Activated CD8-positive, alpha-beta T cell treated with anti-CD3 and anti-CD28 coated beads, Interleukin-2, amount 10 ng/mL, durations not matched to agents 7 days and 5 days (primary cell): ENCODE measurements at regions not wholly inside any gene's neighbourhood (a gene's known extent, or its start where the extent isn't known, plus 50 kb on each side); places are given as distances from the start of the nearest gene placed in this dataset.
"Not testable (repeated sequence)": the region's sequence is repeated elsewhere in the genome, so short reads cannot be mapped to it uniquely, and the experiment has no call there.

Experiments
- ATAC-seq: fragments of 150-1000 bp; cut with Tn5 transposase; one replicate; pipeline ENCODE4 v1.10.0; 2021; ENCODE audit warnings: moderate library complexity
- CTCF ChIA-PET: fragments of 350-600 bp; sonication (Branson Sonifier 250); formaldehyde crosslinking; loops from one replicate; lab custom pipeline; 2021; ENCODE audit warnings: antibody characterized with exemption; lab: Charles Lee
- POLR2A ChIA-PET: fragments of 350-600 bp; sonication (Branson Sonifier 250); formaldehyde crosslinking; loops from one replicate; lab custom pipeline; 2021; ENCODE audit warnings: antibody characterized with exemption; lab: Charles Lee
- DNase-seq: peaks from one replicate; pipeline ENCODE4 v3.0.0-alpha.2; 2020
- H3K27ac Mint-ChIP-seq: one replicate; pipeline ENCODE4 v1.8.0; 2021; ENCODE audit warnings: mild to moderate bottlenecking, mixed read lengths
- H3K27me3 Mint-ChIP-seq: one replicate; pipeline ENCODE4 v1.8.0; 2021; ENCODE audit warnings: low read depth, mixed read lengths
- H3K36me3 Mint-ChIP-seq: one replicate; pipeline ENCODE4 v1.8.0; 2021; ENCODE audit warnings: low read depth, mixed read lengths
- H3K4me1 Mint-ChIP-seq: one replicate; pipeline ENCODE4 v1.8.0; 2021; ENCODE audit warnings: low read depth, mixed read lengths
- H3K4me3 Mint-ChIP-seq: one replicate; pipeline ENCODE4 v1.8.0; 2021; ENCODE audit warnings: mild to moderate bottlenecking, mixed read lengths
- H3K9me3 Mint-ChIP-seq: one replicate; pipeline ENCODE4 v1.8.0; 2022; ENCODE audit warnings: mixed read lengths; ENCODE audit not compliant: insufficient read depth

GRCh38 chr4:77451530-77451929 lies 154.1 kb upstream of the CXCL13 start:
- H3K27ac Mint-ChIP-seq: no peak overlapping the region
- H3K4me1 Mint-ChIP-seq: no peaks in the 10 kb centered on the region
- H3K4me3 Mint-ChIP-seq: no peak overlapping the region
- POLR2A ChIA-PET: no interaction called here
- ATAC-seq: no peak
- CTCF ChIA-PET: interaction anchor here (0.6 kb wide), 1 partner anchor 1623 kb away, joined by 3 read pairs; no protein-coding TSS in a partner anchor
- H3K27me3 Mint-ChIP-seq: peaks cover 14% of the 10 kb centered on the region
- H3K9me3 Mint-ChIP-seq: no peaks in the 10 kb centered on the region
- no peak for DNase-seq
- no peaks in the 10 kb centered on the region for H3K36me3 Mint-ChIP-seq

GRCh38 chr4:77452117-77452516 lies 153.5 kb upstream of the CXCL13 start:
- H3K4me3 Mint-ChIP-seq, ATAC-seq, H3K4me1 Mint-ChIP-seq, DNase-seq, H3K36me3 Mint-ChIP-seq, H3K9me3 Mint-ChIP-seq, H3K27ac Mint-ChIP-seq, POLR2A ChIA-PET, CTCF ChIA-PET: not testable (repeated sequence)
- peaks cover 13% of the 10 kb centered on the region for H3K27me3 Mint-ChIP-seq

- no peak for ATAC-seq
- POLR2A ChIA-PET: no interaction called here
Measured at GRCh38 chr4:77453911-77454310, 151.7 kb upstream of the CXCL13 start.

GRCh38 chr4:77454858-77455257 lies 150.8 kb upstream of the CXCL13 start:
- CTCF ChIA-PET: no interaction called here
- Mint-ChIP-seq H3K27ac (no peak overlapping the region), H3K27me3 (peaks cover 2% of the 10 kb centered on the region)

More at GRCh38 chr4:77453911-77454310, 151.7 kb upstream of the CXCL13 start:
- peaks cover 5% of the 10 kb centered on the region for H3K27me3 Mint-ChIP-seq
- no peaks in the 10 kb centered on the region for H3K4me1 Mint-ChIP-seq
- H3K36me3 Mint-ChIP-seq: no peaks in the 10 kb centered on the region
- no peak for DNase-seq
- no peaks in the 10 kb centered on the region for H3K9me3 Mint-ChIP-seq
- no peak overlapping the region for H3K4me3 Mint-ChIP-seq
- H3K27ac Mint-ChIP-seq: no peak overlapping the region
- CTCF ChIA-PET: interaction anchor here (1.1 kb wide), 1 partner anchor 11 kb away, joined by 3 read pairs; no protein-coding TSS in a partner anchor

GRCh38 chr4:77464100-77464499 lies 141.5 kb upstream of the CXCL13 start:
- DNase-seq, POLR2A ChIA-PET: not testable (repeated sequence)
- CTCF ChIA-PET: interaction anchor here (1.6 to 9.7 kb wide), 5 partner anchors 10 to 154 kb away, joined by 5 to 122 read pairs (median 16); no protein-coding TSS in a partner anchor

More at GRCh38 chr4:77454858-77455257, 150.8 kb upstream of the CXCL13 start:
- Mint-ChIP-seq H3K9me3 (no peaks in the 10 kb centered on the region), H3K4me3 (no peak overlapping the region), H3K36me3 (no peaks in the 10 kb centered on the region), H3K4me1 (no peaks in the 10 kb centered on the region)
- DNase-seq (no peak), ATAC-seq (no peak)
- POLR2A ChIA-PET: no interaction called here

GRCh38 chr4:77465271-77465670 lies 140.3 kb upstream of the CXCL13 start:
- ChIA-PET CTCF (interaction anchor here (0.6 to 9.7 kb wide), 11 partner anchors 8 to 153 kb away, joined by 3 to 122 read pairs (median 4); no protein-coding TSS in a partner anchor), POLR2A (interaction anchor here (0.7 kb wide), 1 partner anchor 397 kb away, joined by 3 read pairs; the partner anchor contains the start of gene MRPL1)
- Mint-ChIP-seq H3K4me3 (no peak overlapping the region), H3K4me1 (no peaks in the 10 kb centered on the region), H3K36me3 (no peaks in the 10 kb centered on the region), H3K27ac (no peak overlapping the region), H3K9me3 (no peaks in the 10 kb centered on the region), H3K27me3 (peaks cover 11% of the 10 kb centered on the region)
- DNase-seq: no peak
- no peak for ATAC-seq

More at GRCh38 chr4:77464100-77464499, 141.5 kb upstream of the CXCL13 start:
- not testable (repeated sequence) for ATAC-seq, H3K27ac Mint-ChIP-seq, H3K4me3 Mint-ChIP-seq, H3K4me1 Mint-ChIP-seq, H3K36me3 Mint-ChIP-seq, H3K9me3 Mint-ChIP-seq
- H3K27me3 Mint-ChIP-seq: peaks cover 11% of the 10 kb centered on the region

GRCh38 chr4:77466430-77466829 lies 139.2 kb upstream of the CXCL13 start:
- CTCF ChIA-PET: interaction anchor here (2.6 to 9.7 kb wide), 3 partner anchors 8 to 152 kb away, joined by 16 to 122 read pairs (median 35); no protein-coding TSS in a partner anchor
- POLR2A ChIA-PET: no interaction called here
- H3K4me1 Mint-ChIP-seq: no peaks in the 10 kb centered on the region

GRCh38 chr4:77471821-77472495 lies 133.7 kb upstream of the CXCL13 start:
- Mint-ChIP-seq H3K9me3 (no peaks in the 10 kb centered on the region), H3K4me3 (no peak overlapping the region), H3K4me1 (no peaks in the 10 kb centered on the region), H3K36me3 (no peaks in the 10 kb centered on the region), H3K27ac (no peak overlapping the region), H3K27me3 (peaks cover 16% of the 10 kb centered on the region)
- ChIA-PET POLR2A (interaction anchor here (0.5 kb wide), 1 partner anchor 1735 kb away, joined by 3 read pairs; no protein-coding TSS in a partner anchor), CTCF (interaction anchor here (3.1 to 9.7 kb wide), 2 partner anchors 129 kb away, joined by 13 to 122 read pairs; no protein-coding TSS in a partner anchor)
- no peak for ATAC-seq
- DNase-seq: no peak

More at GRCh38 chr4:77466430-77466829, 139.2 kb upstream of the CXCL13 start:
- Mint-ChIP-seq H3K27me3 (peaks cover 11% of the 10 kb centered on the region), H3K9me3 (no peaks in the 10 kb centered on the region), H3K4me3 (no peak overlapping the region), H3K27ac (no peak overlapping the region), H3K36me3 (no peaks in the 10 kb centered on the region)
- ATAC-seq (no peak), DNase-seq (no peak)

- Mint-ChIP-seq H3K4me1 (no peaks in the 10 kb centered on the region), H3K9me3 (no peaks in the 10 kb centered on the region), H3K4me3 (no peak overlapping the region), H3K36me3 (no peaks in the 10 kb centered on the region), H3K27ac (no peak overlapping the region), H3K27me3 (peaks cover 25% of the 10 kb centered on the region)
- no peak for DNase-seq
- ATAC-seq: no peak
- CTCF ChIA-PET: interaction anchor here (0.9 to 3.1 kb wide), 7 partner anchors 9 to 146 kb away, joined by 3 to 16 read pairs (median 4); no protein-coding TSS in a partner anchor
- POLR2A ChIA-PET: no interaction called here
Measured at GRCh38 chr4:77473509-77473908, 132.1 kb upstream of the CXCL13 start.

GRCh38 chr4:77481856-77482255 lies 123.8 kb upstream of the CXCL13 start:
- ChIA-PET POLR2A (no interaction called here), CTCF (no interaction called here)
- DNase-seq (no peak), ATAC-seq (no peak)
- H3K4me3 Mint-ChIP-seq: no peak overlapping the region
- H3K36me3 Mint-ChIP-seq: no peaks in the 10 kb centered on the region
- no peaks in the 10 kb centered on the region for H3K4me1 Mint-ChIP-seq
- no peaks in the 10 kb centered on the region for H3K9me3 Mint-ChIP-seq
- H3K27ac Mint-ChIP-seq: no peak overlapping the region
- H3K27me3 Mint-ChIP-seq: peaks cover 23% of the 10 kb centered on the region

GRCh38 chr4:77488882-77489281 lies 116.7 kb upstream of the CXCL13 start:
- DNase-seq: no peak
- Mint-ChIP-seq H3K9me3 (no peaks in the 10 kb centered on the region), H3K4me1 (no peaks in the 10 kb centered on the region), H3K4me3 (no peak overlapping the region), H3K27me3 (peaks cover 13% of the 10 kb centered on the region), H3K36me3 (no peaks in the 10 kb centered on the region), H3K27ac (no peak overlapping the region)
- ChIA-PET CTCF (no interaction called here), POLR2A (no interaction called here)
- ATAC-seq: no peak

GRCh38 chr4:77493120-77493752 lies 112.4 kb upstream of the CXCL13 start:
- Mint-ChIP-seq H3K36me3 (no peaks in the 10 kb centered on the region), H3K27ac (no peak overlapping the region), H3K9me3 (no peaks in the 10 kb centered on the region), H3K4me3 (no peak overlapping the region), H3K27me3 (peaks cover 18% of the 10 kb centered on the region), H3K4me1 (no peaks in the 10 kb centered on the region)
- POLR2A ChIA-PET: no interaction called here
- no peak for ATAC-seq
- no peak for DNase-seq
- CTCF ChIA-PET: no interaction called here
